Vagina (tissue), 2 donors: ENCODE measurements at regions not wholly inside any gene's neighbourhood (a gene's known extent, or its start where the extent isn't known, plus 50 kb on each side); places are given as distances from the start of the nearest gene placed in this dataset.

Source experiments
- POLR2A ChIP-seq, 2 donors: fragments of 450-650 bp; IDR thresholded peaks; one replicate each; pipeline ENCODE4 v1.6.1; 2017; ENCODE audit warnings: antibody characterized with exemption in 2 of 2, mild to moderate bottlenecking in 2 of 2, moderate library complexity in 2 of 2
- TF ChIP-seq, protein P1 (sequence below), 3 experiments: fragments of 450-650 bp in 2 of 3; fragments of 200-600 bp in 1 of 3; sonication (generic) in 1 of 3; IDR thresholded peaks; one replicate each; pipeline ENCODE4 v1.5.1; 2017 to 2019; ENCODE audit warnings: antibody characterized with exemption in 3 of 3, mild to moderate bottlenecking in 2 of 3, moderate library complexity in 2 of 3

DNA sequence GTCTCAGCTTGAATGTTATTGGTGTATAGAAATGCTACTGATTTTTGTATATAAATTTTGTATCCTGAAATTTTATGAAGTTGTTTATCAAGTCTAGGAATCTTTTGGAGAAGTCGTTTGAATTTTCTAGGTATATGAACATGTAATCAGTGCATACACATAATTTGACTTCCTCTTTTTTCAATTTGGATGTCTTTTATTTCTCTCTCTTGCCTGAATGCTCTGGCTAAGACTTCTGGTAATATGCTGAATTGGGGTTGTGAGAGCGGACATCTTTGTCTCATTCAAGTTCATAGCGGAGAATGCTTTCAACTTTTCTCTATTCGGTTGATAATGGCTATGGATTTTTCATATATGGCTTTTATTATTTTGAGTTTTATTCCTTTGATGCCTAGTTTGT lies 100.9 kb upstream of the MCTP2 start:
- TF ChIP-seq, protein P1, sequence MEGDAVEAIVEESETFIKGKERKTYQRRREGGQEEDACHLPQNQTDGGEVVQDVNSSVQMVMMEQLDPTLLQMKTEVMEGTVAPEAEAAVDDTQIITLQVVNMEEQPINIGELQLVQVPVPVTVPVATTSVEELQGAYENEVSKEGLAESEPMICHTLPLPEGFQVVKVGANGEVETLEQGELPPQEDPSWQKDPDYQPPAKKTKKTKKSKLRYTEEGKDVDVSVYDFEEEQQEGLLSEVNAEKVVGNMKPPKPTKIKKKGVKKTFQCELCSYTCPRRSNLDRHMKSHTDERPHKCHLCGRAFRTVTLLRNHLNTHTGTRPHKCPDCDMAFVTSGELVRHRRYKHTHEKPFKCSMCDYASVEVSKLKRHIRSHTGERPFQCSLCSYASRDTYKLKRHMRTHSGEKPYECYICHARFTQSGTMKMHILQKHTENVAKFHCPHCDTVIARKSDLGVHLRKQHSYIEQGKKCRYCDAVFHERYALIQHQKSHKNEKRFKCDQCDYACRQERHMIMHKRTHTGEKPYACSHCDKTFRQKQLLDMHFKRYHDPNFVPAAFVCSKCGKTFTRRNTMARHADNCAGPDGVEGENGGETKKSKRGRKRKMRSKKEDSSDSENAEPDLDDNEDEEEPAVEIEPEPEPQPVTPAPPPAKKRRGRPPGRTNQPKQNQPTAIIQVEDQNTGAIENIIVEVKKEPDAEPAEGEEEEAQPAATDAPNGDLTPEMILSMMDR (IDR thresholded peaks at IDR 0.05), result no peak
- TF ChIP-seq POLR2A (IDR thresholded peaks at IDR 0.05), result no peak
